Testis (tissue), 2 donors: ENCODE measurements at regions not wholly inside any gene's neighbourhood (a gene's known extent, or its start where the extent isn't known, plus 50 kb on each side); places are given as distances from the start of the nearest gene placed in this dataset.
"Not testable (repeated sequence)": the region's sequence is repeated elsewhere in the genome, so short reads cannot be mapped to it uniquely, and the experiment has no call there.

ENCODE experiments used
- DNase-seq: peaks from one replicate; pipeline ENCODE4 v3.0.0-alpha.2; 2019
- H3K27ac ChIP-seq, 2 donors: fragments of 200-600 bp; sonication (generic); one replicate each; pipeline ENCODE4 v1.5.1; 2019
- H3K27me3 ChIP-seq: fragments of 200-600 bp; sonication (generic); one replicate; pipeline ENCODE4 v1.5.1; 2019
- H3K36me3 ChIP-seq: fragments of 200-600 bp; sonication (generic); one replicate; pipeline ENCODE4 v1.5.1; 2017; ENCODE audit warnings: low read depth; ENCODE audit errors: missing control alignments
- H3K4me1 ChIP-seq: fragments of 200-600 bp; sonication (generic); one replicate; pipeline ENCODE4 v1.5.1; 2019
- H3K4me3 ChIP-seq, 2 donors: fragments of 200-600 bp; sonication (generic); one replicate each; pipeline ENCODE4 v1.5.1; 2017 to 2019
- H3K9me3 ChIP-seq: fragments of 200-600 bp; sonication (generic); one replicate; pipeline ENCODE4 v1.5.1; 2017
- POLR2A ChIP-seq: fragments of 450-650 bp; IDR thresholded peaks from one replicate; pipeline ENCODE4 v1.6.1; 2017; ENCODE audit warnings: antibody characterized with exemption, mild to moderate bottlenecking, moderate library complexity
- WGBS, 2 donors: methylation state at CpG; one replicate each; pipeline ENCODE4 v1.1.5; 2018; 5-methylcytosine and 5-hydroxymethylcytosine counted together
- intact Hi-C: fragments of 100-400 bp; cut with DNase I; formaldehyde crosslinking; loops from one replicate; pipeline ENCODE4 v1.15.1; 2023; ENCODE audit warnings: low total_unique reads
- TF ChIP-seq, protein P1 (sequence below), 3 experiments: fragments of 450-650 bp in 2 of 3; fragments of 200-600 bp in 1 of 3; sonication (generic) in 1 of 3; IDR thresholded peaks; one replicate each; pipeline ENCODE4 v1.5.1; 2016 to 2019; ENCODE audit warnings: antibody characterized with exemption in 3 of 3, mild to moderate bottlenecking in 2 of 3, moderate library complexity in 1 of 3

DNA sequence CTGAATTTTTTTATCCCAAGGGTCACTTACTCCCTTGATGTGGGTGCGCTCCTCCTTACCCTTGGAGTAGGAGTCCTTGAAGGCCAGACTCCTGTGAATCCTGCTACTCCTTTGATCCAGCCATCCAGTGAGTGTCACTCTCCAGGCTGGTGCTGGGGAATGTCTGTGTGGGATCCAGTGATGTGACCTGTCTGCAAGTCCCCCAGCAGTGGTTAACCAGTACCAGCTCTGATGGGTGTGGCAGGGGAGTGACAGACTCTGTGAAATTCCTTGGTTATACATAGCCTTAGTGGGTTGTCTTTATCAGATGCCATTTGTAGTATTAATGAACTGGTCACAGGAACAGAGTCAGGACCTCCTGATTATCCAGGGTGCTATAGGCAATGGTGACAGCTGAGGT lies 409.5 kb upstream of the LMO3 start:
- Histone ChIP-seq H3K36me3 (no peaks in the 10 kb centered on the region), H3K27me3 (no peaks in the 10 kb centered on the region), H3K9me3 (no peaks in the 10 kb centered on the region), H3K4me3 (no peak overlapping the region), H3K4me1 (no peaks in the 10 kb centered on the region), H3K27ac (no peak overlapping the region)
- intact Hi-C loops: no loop called here
- WGBS, 2 donors: 95 to 100% methylated on average over 1 of the region's 1 CpG
- TF ChIP-seq, protein P1, sequence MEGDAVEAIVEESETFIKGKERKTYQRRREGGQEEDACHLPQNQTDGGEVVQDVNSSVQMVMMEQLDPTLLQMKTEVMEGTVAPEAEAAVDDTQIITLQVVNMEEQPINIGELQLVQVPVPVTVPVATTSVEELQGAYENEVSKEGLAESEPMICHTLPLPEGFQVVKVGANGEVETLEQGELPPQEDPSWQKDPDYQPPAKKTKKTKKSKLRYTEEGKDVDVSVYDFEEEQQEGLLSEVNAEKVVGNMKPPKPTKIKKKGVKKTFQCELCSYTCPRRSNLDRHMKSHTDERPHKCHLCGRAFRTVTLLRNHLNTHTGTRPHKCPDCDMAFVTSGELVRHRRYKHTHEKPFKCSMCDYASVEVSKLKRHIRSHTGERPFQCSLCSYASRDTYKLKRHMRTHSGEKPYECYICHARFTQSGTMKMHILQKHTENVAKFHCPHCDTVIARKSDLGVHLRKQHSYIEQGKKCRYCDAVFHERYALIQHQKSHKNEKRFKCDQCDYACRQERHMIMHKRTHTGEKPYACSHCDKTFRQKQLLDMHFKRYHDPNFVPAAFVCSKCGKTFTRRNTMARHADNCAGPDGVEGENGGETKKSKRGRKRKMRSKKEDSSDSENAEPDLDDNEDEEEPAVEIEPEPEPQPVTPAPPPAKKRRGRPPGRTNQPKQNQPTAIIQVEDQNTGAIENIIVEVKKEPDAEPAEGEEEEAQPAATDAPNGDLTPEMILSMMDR (IDR thresholded peaks at IDR 0.05): no peak
- no peak for TF ChIP-seq POLR2A
- no peak for DNase-seq

DNA sequence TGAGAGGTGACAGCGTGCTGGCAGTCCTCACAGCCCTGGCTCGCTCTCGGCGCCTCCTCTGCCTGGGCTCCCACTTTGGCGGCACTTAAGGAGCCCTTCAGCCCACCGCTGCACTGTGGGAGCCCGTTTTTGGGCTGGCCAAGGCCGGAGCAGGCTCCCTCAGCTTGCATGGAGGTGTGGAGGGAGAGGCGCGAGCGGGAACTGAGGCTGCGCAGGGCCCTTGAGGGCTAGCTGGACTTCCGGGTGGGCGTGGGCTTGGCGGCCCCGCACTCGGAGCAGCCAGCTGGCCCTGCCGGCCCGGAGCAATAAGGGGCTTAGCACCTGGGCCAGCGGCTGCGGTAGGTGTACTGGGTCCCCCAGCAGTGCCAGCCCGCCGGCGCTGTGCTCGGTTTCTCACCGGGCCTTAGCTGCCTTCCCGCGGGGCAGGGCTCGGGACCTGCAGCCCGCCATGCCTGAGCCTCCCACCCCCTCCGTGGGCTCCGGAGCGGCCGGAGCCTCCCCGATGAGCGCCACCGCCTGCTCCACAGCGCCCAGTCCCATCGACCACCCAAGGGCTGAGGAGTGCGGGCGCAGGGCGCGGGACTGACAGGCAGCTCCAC lies 401.6 kb upstream of the LMO3 start:
- H3K4me1 ChIP-seq, intact Hi-C loops, H3K27ac ChIP-seq, H3K27me3 ChIP-seq, H3K9me3 ChIP-seq, H3K36me3 ChIP-seq: not testable (repeated sequence)
- peak overlapping the region; percentile 36 to 55 for H3K4me3 ChIP-seq
- DNase-seq: peak; percentile 25
- 70 to 74% methylated on average over 12 to 33 of the region's 43 CpGs for WGBS, 2 donors

DNA sequence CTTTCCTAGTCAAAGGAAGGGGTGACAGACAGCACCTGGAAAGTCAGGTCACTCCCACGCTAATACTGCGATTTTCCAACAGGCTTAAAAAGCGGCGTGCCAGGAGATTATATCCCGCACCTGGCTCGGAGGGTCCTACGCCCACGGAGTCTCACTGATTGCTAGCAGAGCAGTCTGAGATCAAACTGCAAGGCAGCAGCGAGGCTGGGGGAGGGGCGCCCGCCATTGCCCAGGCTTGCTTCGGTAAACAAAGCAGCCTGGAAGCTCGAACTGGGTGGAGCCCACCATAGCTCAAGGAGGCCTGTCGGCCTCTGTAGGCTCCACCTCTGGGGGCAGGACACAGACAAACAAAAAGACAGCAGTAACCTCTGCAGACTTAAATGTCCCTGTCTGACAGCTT lies 392.6 kb upstream of the LMO3 start:
- H3K36me3 ChIP-seq, H3K27me3 ChIP-seq, DNase-seq, H3K4me1 ChIP-seq, H3K27ac ChIP-seq, H3K4me3 ChIP-seq, H3K9me3 ChIP-seq, intact Hi-C loops: not testable (repeated sequence)
- WGBS, 2 donors: 87 to 96% methylated on average over 6 to 14 of the region's 14 CpGs

DNA sequence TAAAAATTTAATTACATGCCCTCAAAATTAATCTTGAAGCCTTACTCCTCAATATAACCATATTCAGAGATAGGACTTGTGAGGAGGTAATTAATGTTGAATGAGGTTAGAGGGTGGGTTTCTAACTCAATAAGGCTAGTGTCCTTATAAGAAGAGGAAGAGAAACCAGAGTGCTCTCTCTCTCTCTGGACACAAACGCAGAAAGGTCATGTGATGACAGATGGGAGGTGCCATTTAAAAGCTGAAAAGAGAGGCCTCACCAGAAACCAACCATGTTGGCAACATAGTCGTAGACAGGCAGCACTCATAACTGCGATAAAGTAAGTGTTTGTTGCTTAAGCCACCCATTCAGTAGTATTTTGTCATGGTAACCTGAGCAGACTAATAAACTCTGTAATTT lies 378.5 kb upstream of the LMO3 start:
- H3K4me3 ChIP-seq: no peak overlapping the region
- DNase-seq: no peak
- H3K27ac ChIP-seq: no peak overlapping the region
- intact Hi-C loops: no loop called here
- WGBS, 2 donors: 90 to 98% methylated on average over 3 of the region's 3 CpGs
- TF ChIP-seq POLR2A: no peak
- TF ChIP-seq, protein P1 (IDR thresholded peaks at IDR 0.05): no peak
- no peaks in the 10 kb centered on the region for H3K36me3 ChIP-seq
- no peaks in the 10 kb centered on the region for H3K4me1 ChIP-seq
- no peaks in the 10 kb centered on the region for H3K9me3 ChIP-seq
- H3K27me3 ChIP-seq: no peaks in the 10 kb centered on the region

DNA sequence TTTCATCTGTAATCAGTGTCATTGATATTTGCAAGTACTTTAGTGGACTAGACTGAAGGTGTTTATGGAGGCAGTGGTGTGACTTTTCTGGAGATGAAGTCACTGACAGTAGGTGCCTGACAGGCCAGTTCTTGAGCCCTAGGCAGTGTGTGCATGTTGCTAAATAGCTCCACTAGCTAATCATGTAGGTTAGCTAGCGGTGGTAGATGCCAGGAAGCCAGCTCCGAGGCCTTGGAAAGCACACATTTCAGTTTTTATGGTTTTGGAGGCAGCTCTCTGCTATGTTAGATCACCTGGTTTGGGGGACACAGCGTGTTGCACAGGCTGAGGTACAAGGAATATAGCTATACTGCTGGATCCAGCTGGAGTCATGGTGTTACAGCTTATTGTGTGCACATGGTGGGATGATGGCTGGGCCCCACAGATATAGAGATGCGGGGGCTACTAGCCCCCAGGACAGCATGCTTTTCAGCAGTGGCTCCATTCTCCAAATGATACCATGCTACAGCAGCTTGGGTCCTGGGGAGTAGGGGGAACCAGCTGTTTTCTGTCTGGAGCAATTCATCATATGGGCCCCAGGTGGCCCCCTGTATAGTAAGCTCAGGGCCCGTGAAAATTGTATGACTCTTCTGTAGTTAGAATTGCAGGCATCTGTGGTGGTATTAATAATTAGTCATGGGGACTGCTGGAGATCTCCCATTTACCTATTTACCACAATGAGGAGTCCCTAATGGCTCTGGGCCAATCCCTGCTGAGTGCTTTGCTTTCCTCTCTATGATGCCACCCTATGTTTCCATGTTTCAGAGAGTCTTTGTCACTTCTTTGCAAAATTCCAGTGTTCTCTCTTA lies 367.2 kb upstream of the LMO3 start:
- intact Hi-C loops: no loop called here
- TF ChIP-seq POLR2A: no peak
- TF ChIP-seq, protein P1 (IDR thresholded peaks at IDR 0.05): no peak
- Histone ChIP-seq H3K9me3 (no peaks in the 10 kb centered on the region), H3K27ac (no peak overlapping the region), H3K36me3 (no peaks in the 10 kb centered on the region), H3K4me3 (no peak overlapping the region), H3K4me1 (no peaks in the 10 kb centered on the region), H3K27me3 (no peaks in the 10 kb centered on the region)
- no peak for DNase-seq
- WGBS, 2 donors: 93 to 94% methylated on average over 3 to 5 of the region's 5 CpGs
